GM13977 (cell line): ENCODE measurements at regions not wholly inside any gene's neighbourhood (a gene's known extent, or its start where the extent isn't known, plus 50 kb on each side); places are given as distances from the start of the nearest gene placed in this dataset.

ENCODE experiments used
- DNase-seq: peaks from one replicate; pipeline ENCODE4 v3.0.0; 2012; ENCODE audit warnings: low spot score
- in situ Hi-C: fragments of 300-500 bp; cut with MboI; formaldehyde crosslinking; loops from one replicate; pipeline ENCODE4 v1.12.0; 2022; ENCODE audit warnings: low sequenced_read_pairs, low pct_unique_long_range_greater_than_20kb, mixed read lengths, inconsistent platforms; ENCODE audit not compliant: unreplicated experiment
- TF ChIP-seq, protein P1 (sequence below): IDR thresholded peaks from 2 replicates; pipeline ENCODE4 v1.5.1; 2012; ENCODE audit warnings: mild to moderate bottlenecking, control low read depth; ENCODE audit not compliant: insufficient read depth; ENCODE audit errors: extremely low read depth, missing control alignments

GRCh38 chr16:87227296-87227951, 89.8 kb downstream of the C16orf95 start:
- TF ChIP-seq, protein P1, sequence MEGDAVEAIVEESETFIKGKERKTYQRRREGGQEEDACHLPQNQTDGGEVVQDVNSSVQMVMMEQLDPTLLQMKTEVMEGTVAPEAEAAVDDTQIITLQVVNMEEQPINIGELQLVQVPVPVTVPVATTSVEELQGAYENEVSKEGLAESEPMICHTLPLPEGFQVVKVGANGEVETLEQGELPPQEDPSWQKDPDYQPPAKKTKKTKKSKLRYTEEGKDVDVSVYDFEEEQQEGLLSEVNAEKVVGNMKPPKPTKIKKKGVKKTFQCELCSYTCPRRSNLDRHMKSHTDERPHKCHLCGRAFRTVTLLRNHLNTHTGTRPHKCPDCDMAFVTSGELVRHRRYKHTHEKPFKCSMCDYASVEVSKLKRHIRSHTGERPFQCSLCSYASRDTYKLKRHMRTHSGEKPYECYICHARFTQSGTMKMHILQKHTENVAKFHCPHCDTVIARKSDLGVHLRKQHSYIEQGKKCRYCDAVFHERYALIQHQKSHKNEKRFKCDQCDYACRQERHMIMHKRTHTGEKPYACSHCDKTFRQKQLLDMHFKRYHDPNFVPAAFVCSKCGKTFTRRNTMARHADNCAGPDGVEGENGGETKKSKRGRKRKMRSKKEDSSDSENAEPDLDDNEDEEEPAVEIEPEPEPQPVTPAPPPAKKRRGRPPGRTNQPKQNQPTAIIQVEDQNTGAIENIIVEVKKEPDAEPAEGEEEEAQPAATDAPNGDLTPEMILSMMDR, result no peak
- in situ Hi-C loops, result no loop called here
- DNase-seq, result no peak

DNA sequence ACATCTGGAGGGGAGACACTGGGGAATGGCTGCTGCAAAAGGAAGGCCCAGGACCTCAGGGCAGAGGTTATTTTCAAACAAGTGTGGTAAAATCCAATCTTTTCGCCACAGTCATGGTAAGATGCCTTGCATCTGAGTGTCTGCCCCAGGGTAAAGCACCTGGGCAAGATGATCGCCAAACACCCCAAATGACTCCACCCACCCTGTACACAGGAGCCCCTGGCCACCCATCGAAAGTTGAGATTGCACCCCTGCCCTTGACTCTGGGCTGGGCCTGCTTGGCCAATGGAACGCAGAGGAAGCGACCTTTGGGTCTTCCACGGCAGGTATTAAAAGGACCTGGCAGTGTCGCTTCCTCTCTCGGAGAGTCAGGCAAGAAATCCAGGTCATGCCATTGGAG, 88.8 kb downstream of the C16orf95 start:
- TF ChIP-seq, protein P1, result no peak
- in situ Hi-C loops, result no loop called here
- no peak for DNase-seq

DNA sequence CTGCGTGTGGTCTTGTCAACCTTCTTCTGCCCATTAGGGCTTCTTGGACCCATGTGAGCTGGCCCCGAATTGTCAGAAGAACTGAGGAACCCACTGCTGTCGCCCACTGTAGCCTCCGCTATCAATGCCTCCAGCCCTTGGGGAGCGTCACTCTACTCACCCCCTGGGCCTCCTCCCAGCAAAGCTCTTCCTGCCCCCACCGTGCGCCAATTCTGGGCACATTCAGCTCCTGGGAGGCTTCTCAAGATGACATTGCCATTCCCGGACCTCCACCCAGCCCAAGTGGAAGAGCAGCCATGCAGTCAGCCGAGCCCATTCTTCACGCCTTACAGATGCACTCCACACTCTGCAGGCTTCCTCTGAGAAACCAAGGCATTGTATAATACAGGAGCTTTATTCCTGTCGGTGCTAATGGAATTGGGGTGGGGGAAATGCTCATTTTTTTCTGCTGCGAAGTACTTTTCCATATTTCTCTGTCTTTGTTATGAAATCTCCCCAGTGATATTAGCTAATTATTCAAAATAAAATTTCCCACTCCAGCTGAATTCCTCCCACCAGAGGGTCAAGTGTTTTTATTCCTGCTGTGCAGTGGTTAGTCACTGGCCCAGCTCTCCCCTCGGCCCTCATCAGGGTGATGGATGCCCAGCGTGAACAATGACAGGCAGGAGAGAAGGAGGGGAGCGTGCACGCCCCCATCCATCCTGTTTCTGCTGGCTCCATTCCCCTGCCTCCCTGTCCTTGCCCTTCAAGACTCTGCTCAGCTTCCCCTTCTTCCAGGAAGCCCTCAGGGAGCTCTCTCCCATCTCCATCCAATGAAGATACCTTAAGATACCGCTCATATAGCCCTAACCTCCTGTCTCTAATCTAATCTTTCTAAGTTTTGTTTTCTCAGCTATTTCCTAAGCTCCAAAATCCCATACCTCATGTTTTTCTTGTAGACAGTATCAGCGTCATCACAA, 87.7 kb downstream of the C16orf95 start:
- TF ChIP-seq, protein P1, result no peak
- DNase-seq, result no peak
- in situ Hi-C loops, result no loop called here

- TF ChIP-seq, protein P1, result no peak
- in situ Hi-C loops, result no loop called here
- no peak for DNase-seq
These were observed 86.6 kb downstream of the C16orf95 start for GRCh38 chr16:87230571-87230970.

DNA sequence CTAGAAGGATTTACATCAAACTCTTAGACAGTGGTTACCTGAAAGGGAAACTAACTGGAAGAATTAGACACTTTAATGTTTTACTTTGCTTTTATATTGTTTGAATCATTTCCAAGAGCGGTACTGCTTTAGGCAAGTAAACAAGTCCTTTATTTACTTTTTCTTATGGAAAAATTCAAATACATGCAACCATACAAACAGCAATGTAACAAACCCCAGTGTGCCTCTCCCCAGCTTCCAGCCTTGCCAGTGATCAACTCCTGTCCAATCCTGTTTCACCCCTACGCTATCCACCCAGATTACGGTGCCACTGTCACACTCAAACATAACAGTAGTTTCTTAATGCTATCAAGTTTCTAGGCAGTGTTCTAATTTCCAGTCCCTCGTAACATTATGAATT, 85.9 kb downstream of the C16orf95 start:
- TF ChIP-seq, protein P1, result no peak
- in situ Hi-C loops, result no loop called here
- DNase-seq, result no peak

DNA sequence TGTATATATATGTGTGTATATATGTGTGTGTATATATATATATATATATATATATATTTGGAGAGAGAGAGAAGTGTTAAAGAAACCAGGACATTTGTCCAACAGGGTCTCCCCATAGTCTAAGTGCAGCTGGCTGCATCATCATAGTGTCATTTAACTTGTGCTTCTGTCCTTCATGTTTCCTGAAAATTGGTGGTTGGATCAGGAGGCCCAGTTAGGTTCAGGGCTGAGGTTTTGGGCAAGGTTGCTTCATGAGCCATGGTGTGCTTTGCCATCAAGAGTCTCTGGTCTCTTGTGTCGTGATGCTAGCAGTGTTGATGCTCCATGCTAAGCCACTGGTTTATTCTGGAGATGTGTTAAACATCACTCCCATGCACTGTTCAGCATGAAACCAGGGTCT, 85.3 kb downstream of the C16orf95 start:
- in situ Hi-C loops, result no loop called here
- TF ChIP-seq, protein P1, result no peak
- DNase-seq, result no peak
